Gastrocnemius medialis (tissue), 4 donors: ENCODE measurements at regions not wholly inside any gene's neighbourhood (a gene's known extent, or its start where the extent isn't known, plus 50 kb on each side); places are given as distances from the start of the nearest gene placed in this dataset.

Source experiments
- CTCF ChIP-seq, 5 experiments: fragments of 450-650 bp in 3 of 5; fragments of 200-600 bp in 2 of 5; sonication (generic) in 2 of 5; IDR thresholded peaks in 4 of 5; conservative IDR thresholded peaks in 1 of 5; 1 replicate in 4 of 5; 2 replicates in 1 of 5; pipeline ENCODE4 v1.5.1; 2016 to 2019; ENCODE audit warnings: antibody characterized with exemption in 5 of 5, mild to moderate bottlenecking in 3 of 5, moderate library complexity in 3 of 5
- POLR2A ChIP-seq, 2 donors: fragments of 450-650 bp; IDR thresholded peaks; one replicate each; pipeline ENCODE4 v1.6.1; 2017; ENCODE audit warnings: antibody characterized with exemption in 2 of 2, mild to moderate bottlenecking in 2 of 2, moderate library complexity in 2 of 2

- TF ChIP-seq POLR2A (IDR thresholded peaks at IDR 0.05), result no peak
- TF ChIP-seq CTCF (IDR thresholded peaks at IDR 0.05 in 4 of 5, conservative IDR thresholded peaks at IDR 0.05 in 1 of 5), result no peak
These were observed 1503.9 kb upstream of the MIR17HG start for GRCh38 chr13:89843621-89844020.
